H9 (cell line): ENCODE measurements at regions not wholly inside any gene's neighbourhood (a gene's known extent, or its start where the extent isn't known, plus 50 kb on each side); places are given as distances from the start of the nearest gene placed in this dataset.

ENCODE experiments used
- DNase-seq: peaks from one replicate; pipeline ENCODE4 v3.0.0-alpha.2; 2017
- H2AFZ ChIP-seq: one replicate; pipeline ENCODE4 v1.6.1; 2013; ENCODE audit warnings: mild to moderate bottlenecking, low read length, control low read depth, moderate library complexity
- H2AK5ac ChIP-seq: 2 replicates; pipeline ENCODE4 v1.6.1; 2013; ENCODE audit warnings: low read length, control low read depth, mixed read lengths; ENCODE audit not compliant: insufficient read length
- H2BK120ac ChIP-seq: one replicate; pipeline ENCODE4 v1.6.1; 2013; ENCODE audit warnings: low read depth, mild to moderate bottlenecking, low read length, control low read depth, inconsistent platforms; ENCODE audit not compliant: poor library complexity, severe bottlenecking
- H2BK12ac ChIP-seq: 2 replicates; pipeline ENCODE4 v1.6.1; 2013; ENCODE audit warnings: low read length, control low read depth, mixed read lengths, low read depth; ENCODE audit not compliant: insufficient read length
- H2BK15ac ChIP-seq: 2 replicates; pipeline ENCODE4 v1.6.1; 2013; ENCODE audit warnings: low read depth, low read length, control low read depth
- H2BK20ac ChIP-seq: one replicate; pipeline ENCODE4 v1.6.1; 2013; ENCODE audit warnings: low read depth, mild to moderate bottlenecking, low read length, control low read depth, inconsistent platforms; ENCODE audit not compliant: poor library complexity, severe bottlenecking
- H2BK5ac ChIP-seq: 2 replicates; pipeline ENCODE4 v1.6.1; 2013; ENCODE audit warnings: low read length, control low read depth, mixed read lengths; ENCODE audit not compliant: insufficient read length
- H3K14ac ChIP-seq: 2 replicates; pipeline ENCODE4 v1.6.1; 2013; ENCODE audit warnings: low read length, control low read depth; ENCODE audit not compliant: insufficient read depth
- H3K18ac ChIP-seq: 2 replicates; pipeline ENCODE4 v1.6.1; 2013; ENCODE audit warnings: low read depth, mild to moderate bottlenecking, mixed read lengths, low read length, control low read depth; ENCODE audit not compliant: insufficient read length
- H3K23ac ChIP-seq: 2 replicates; pipeline ENCODE4 v1.6.1; 2013; ENCODE audit warnings: low read length, control low read depth, mixed read lengths, low read depth; ENCODE audit not compliant: insufficient read length
- H3K23me2 ChIP-seq: 2 replicates; pipeline ENCODE4 v1.6.1; 2013; ENCODE audit warnings: low read depth, mild to moderate bottlenecking, mixed read lengths, low read length, control low read depth; ENCODE audit not compliant: insufficient read length, poor library complexity, severe bottlenecking
- H3K27ac ChIP-seq: 2 replicates; pipeline ENCODE4 v1.5.1; 2013; ENCODE audit warnings: low read length, control low read depth, mixed read lengths, low read depth; ENCODE audit not compliant: insufficient read length
- H3K27me3 ChIP-seq: 2 replicates; pipeline ENCODE4 v1.6.1; 2013; ENCODE audit warnings: low read length, control low read depth, inconsistent platforms; ENCODE audit not compliant: insufficient read depth
- H3K4ac ChIP-seq: 2 replicates; pipeline ENCODE4 v1.6.1; 2013; ENCODE audit warnings: low read depth, mild to moderate bottlenecking, control low read depth, inconsistent platforms, low read length, moderate library complexity
- H3K4me1 ChIP-seq: 2 replicates; pipeline ENCODE4 v1.6.1; 2013; ENCODE audit warnings: low read length, control low read depth, inconsistent platforms; ENCODE audit not compliant: insufficient read depth
- H3K4me2 ChIP-seq: 2 replicates; pipeline ENCODE4 v1.6.1; 2013; ENCODE audit warnings: low read length, control low read depth, mixed read lengths; ENCODE audit not compliant: insufficient read length, insufficient read depth
- H3K56ac ChIP-seq: 2 replicates; pipeline ENCODE4 v1.6.1; 2013; ENCODE audit warnings: low read depth, mild to moderate bottlenecking, mixed read lengths, low read length, control low read depth; ENCODE audit not compliant: insufficient read length
- H3K79me1 ChIP-seq: 2 replicates; pipeline ENCODE4 v1.6.1; 2013; ENCODE audit warnings: low read depth, mild to moderate bottlenecking, moderate library complexity, low read length, control low read depth, inconsistent platforms; ENCODE audit not compliant: insufficient read depth, poor library complexity, severe bottlenecking
- H3K79me2 ChIP-seq: 2 replicates; pipeline ENCODE4 v1.6.1; 2013; ENCODE audit warnings: low read length, control low read depth, inconsistent platforms; ENCODE audit not compliant: insufficient read depth
- H3K9ac ChIP-seq: 2 replicates; pipeline ENCODE4 v1.6.1; 2013; ENCODE audit warnings: low read length, control low read depth, mixed read lengths; ENCODE audit not compliant: insufficient read length; ENCODE audit errors: extremely low read depth
- H3K9me3 ChIP-seq: one replicate; pipeline ENCODE4 v1.6.1; 2013; ENCODE audit warnings: low read depth, low read length, inconsistent platforms; ENCODE audit not compliant: control insufficient read depth
- H3T11ph ChIP-seq: one replicate; pipeline ENCODE4 v1.6.1; 2013; ENCODE audit warnings: mild to moderate bottlenecking, low read length, control low read depth, inconsistent platforms
- H4K20me1 ChIP-seq: one replicate; pipeline ENCODE4 v1.6.1; 2013; ENCODE audit not compliant: control insufficient read depth, insufficient read length, insufficient read depth
- H4K5ac ChIP-seq: 2 replicates; pipeline ENCODE4 v1.6.1; 2013; ENCODE audit warnings: low read depth, mild to moderate bottlenecking, mixed read lengths, low read length, control low read depth; ENCODE audit not compliant: insufficient read length
- H4K8ac ChIP-seq: replicated peaks from 2 replicates; pipeline ENCODE4 v1.6.1; 2013; ENCODE audit warnings: low read length, control low read depth, mixed read lengths, low read depth; ENCODE audit not compliant: insufficient read length
- H4K91ac ChIP-seq: 2 replicates; pipeline ENCODE4 v1.6.1; 2013; ENCODE audit warnings: low read depth, mild to moderate bottlenecking, moderate library complexity, mixed read lengths, low read length, control low read depth; ENCODE audit not compliant: insufficient read length
- H3K27ac Mint-ChIP-seq, 3 experiments: 2 replicates in 2 of 3; 3 replicates in 1 of 3; pipeline ENCODE4 v1.8.0; 2020 to 2021; ENCODE audit warnings: mixed read lengths in 3 of 3, mild to moderate bottlenecking in 1 of 3, moderate library complexity in 1 of 3
- H3K27me3 Mint-ChIP-seq: 2 replicates; pipeline ENCODE4 v1.8.0; 2021; ENCODE audit warnings: low read depth, mild to moderate bottlenecking, moderate library complexity, mixed read lengths
- H3K36me3 Mint-ChIP-seq, 3 experiments: 2 replicates in 2 of 3; 3 replicates in 1 of 3; pipeline ENCODE4 v1.8.0; 2020 to 2021; ENCODE audit warnings: low read depth in 3 of 3, mixed read lengths in 3 of 3; ENCODE audit not compliant: insufficient read depth in 1 of 3
- H3K4me1 Mint-ChIP-seq, 2 experiments: 2 replicates each; pipeline ENCODE4 v1.8.0; 2020; ENCODE audit warnings: mixed read lengths in 2 of 2
- H3K4me3 Mint-ChIP-seq, 2 experiments: 2 replicates in 1 of 2; 3 replicates in 1 of 2; pipeline ENCODE4 v1.8.0; 2020 to 2021; ENCODE audit warnings: mild to moderate bottlenecking in 2 of 2, mixed read lengths in 2 of 2, moderate library complexity in 1 of 2
- H3K9me3 Mint-ChIP-seq, 2 experiments: 2 replicates in 1 of 2; 3 replicates in 1 of 2; pipeline ENCODE4 v1.8.0; 2020; ENCODE audit warnings: mild to moderate bottlenecking in 2 of 2, mixed read lengths in 2 of 2, moderate library complexity in 1 of 2
- CTCF ChIP-seq: fragments of 200-600 bp; sonication (generic); conservative IDR thresholded peaks from 3 replicates; pipeline ENCODE4 v1.8.0; 2021; ENCODE audit warnings: antibody characterized with exemption, mild to moderate bottlenecking
- WGBS: extraction: QIAGEN DNeasy Blood & Tissue Kit; methylation state at CpG from one replicate; pipeline ENCODE4 v1.1.7; 2013; ENCODE audit warnings: missing lambda C conversion rate, low lambda C conversion rate, mixed read lengths; ENCODE audit not compliant: insufficient read length; ENCODE audit errors: extremely low coverage; 5-methylcytosine and 5-hydroxymethylcytosine counted together

GRCh38 chr15:49758456-49758855 lies 137.6 kb downstream of the DTWD1 start:
- Mint-ChIP-seq H3K9me3 (peaks cover 28 to 29% of the 10 kb centered on the region in 2 experiments), H3K27me3 (no peaks in the 10 kb centered on the region), H3K36me3 (peaks cover 8 to 25% (median 14%) of the 10 kb centered on the region in 3 experiments), H3K27ac (no peak overlapping the region), H3K4me1 (no peaks in the 10 kb centered on the region), H3K4me3 (no peak overlapping the region)
- TF ChIP-seq CTCF = no peak
- no peaks in the 10 kb centered on the region for H3K27me3 ChIP-seq
- no peak overlapping the region for H3K9ac ChIP-seq
- no peak overlapping the region for H3K4me2 ChIP-seq
- DNase-seq = no peak
- H2AK5ac ChIP-seq = no peak overlapping the region
- no CpG with 5 or more reads among the region's 1 CpG for WGBS
- H3K4me1 ChIP-seq = no peaks in the 10 kb centered on the region
- no peak overlapping the region for H4K5ac ChIP-seq
- H2BK5ac ChIP-seq = no peak overlapping the region
- no peaks in the 10 kb centered on the region for H4K20me1 ChIP-seq
- no peak overlapping the region for H3K4ac ChIP-seq
- H3K14ac ChIP-seq = no peak overlapping the region
- no peak overlapping the region for H3T11ph ChIP-seq
- H3K79me2 ChIP-seq = no peaks in the 10 kb centered on the region
- H3K9me3 ChIP-seq = no peaks in the 10 kb centered on the region
- no peak overlapping the region for H3K23ac ChIP-seq
- no peak overlapping the region for H3K27ac ChIP-seq
- H2BK12ac ChIP-seq = no peak overlapping the region
- H3K56ac ChIP-seq = no peak overlapping the region
- H3K79me1 ChIP-seq = no peaks in the 10 kb centered on the region
- no peak overlapping the region for H2BK120ac ChIP-seq
- H2AFZ ChIP-seq = no peak overlapping the region
- H2BK20ac ChIP-seq = no peak overlapping the region
- no peak overlapping the region for H4K8ac ChIP-seq
- H4K91ac ChIP-seq = no peak overlapping the region
- H3K23me2 ChIP-seq = no peaks in the 10 kb centered on the region
- H3K18ac ChIP-seq = no peak overlapping the region
- no peak overlapping the region for H2BK15ac ChIP-seq
